K562 (cell line): ENCODE measurements at regions not wholly inside any gene's neighbourhood (a gene's known extent, or its start where the extent isn't known, plus 50 kb on each side); places are given as distances from the start of the nearest gene placed in this dataset.

Experiments used
- ATAC-seq: fragments of 200-7000 bp; cut with Tn5 transposase; 3 replicates; pipeline ENCODE4 v1.9.1; 2020; ENCODE audit warnings: moderate library complexity
- BruUV-seq: library from RNA; stranded (reverse); fragments of 400-500 nt; replicated peaks from 2 replicates; lab custom pipeline; 2021; lab: Mats Ljungman, UMichigan
- CTCF ChIA-PET: fragments of 300-600 bp; formaldehyde crosslinking; extraction: SDS; loops from one replicate; lab custom pipeline; 2021; ENCODE audit warnings: low intra/inter-chr PET ratio; lab: Yijun Ruan, JAX
- POLR2A ChIA-PET: fragments of 300-600, 350-650 bp; sonication (Branson Sonifier 250); formaldehyde crosslinking; extraction: SDS; loops from one replicate; lab custom pipeline; 2021; ENCODE audit warnings: antibody characterized with exemption, inconsistent platforms; lab: Yijun Ruan, JAX
- DNase-seq, 4 experiments: peaks; one replicate each; pipeline versions ENCODE4 v3.0.0 to v3.0.0-alpha.2; 2011 to 2018; ENCODE audit warnings: low spot score in 3 of 4, mixed read lengths in 3 of 4; ENCODE audit errors: extremely low read depth in 1 of 4
- FAIRE-seq: peaks from 2 replicates; lab custom pipeline; 2011; peaks lifted over from hg19 to GRCh38; lab: Jason Lieb, UNC
- H2AFZ ChIP-seq: 2 replicates; pipeline ENCODE4 v1.6.0; 2011; ENCODE audit warnings: low read depth, low read length, control low read depth, inconsistent platforms
- H3K27ac ChIP-seq: fragments of 200-600 bp; 3 replicates; pipeline ENCODE4 v1.8.0; 2011; ENCODE audit warnings: low read depth, mild to moderate bottlenecking, control low read depth, inconsistent platforms, low read length, moderate library complexity, mixed read lengths; ENCODE audit errors: extremely low read depth
- H3K27me3 ChIP-seq, 2 experiments: fragments of 300-600 bp in 1 of 2; 2 replicates in 1 of 2; 3 replicates in 1 of 2; pipeline versions ENCODE4 v1.6.0 to v1.8.0; 2011; ENCODE audit warnings: inconsistent platforms in 2 of 2, low read length in 2 of 2, mild to moderate bottlenecking in 1 of 2, mixed read lengths in 1 of 2, moderate library complexity in 1 of 2; ENCODE audit not compliant: control insufficient read depth in 2 of 2, insufficient read depth in 2 of 2
- H3K36me3 ChIP-seq: fragments of 300-600 bp; 3 replicates; pipeline ENCODE4 v1.8.0; 2011; ENCODE audit warnings: mild to moderate bottlenecking, low read length, inconsistent platforms; ENCODE audit not compliant: control insufficient read depth, insufficient read depth
- H3K4me1 ChIP-seq, 2 experiments: fragments of 200-600 bp in 1 of 2; replicated peaks in 1 of 2; 2 replicates in 1 of 2; 3 replicates in 1 of 2; pipeline versions ENCODE4 v1.5.1 to v1.8.0; 2011; ENCODE audit warnings: inconsistent platforms in 2 of 2, low read length in 2 of 2, mild to moderate bottlenecking in 1 of 2, mixed read lengths in 1 of 2, moderate library complexity in 1 of 2; ENCODE audit not compliant: control insufficient read depth in 2 of 2, insufficient read depth in 2 of 2
- H3K4me2 ChIP-seq: 2 replicates; pipeline ENCODE4 v1.6.1; 2011; ENCODE audit warnings: low read length, control low read depth, inconsistent platforms, mixed read lengths; ENCODE audit not compliant: insufficient read depth
- H3K4me3 ChIP-seq: fragments of 200-600 bp; sonication (generic), shearing (Covaris generic); 2 replicates; pipeline ENCODE4 v1.5.1; 2016; ENCODE audit warnings: control low read depth, inconsistent platforms
- H3K79me2 ChIP-seq: fragments of 200-600 bp; 3 replicates; pipeline ENCODE4 v1.8.0; 2011; ENCODE audit warnings: low read length, inconsistent platforms; ENCODE audit not compliant: control insufficient read depth, insufficient read depth
- H3K9ac ChIP-seq, 2 experiments: 2 replicates each; pipeline versions ENCODE4 v1.6.0 to v1.6.1; 2011; ENCODE audit warnings: low read depth in 2 of 2, low read length in 2 of 2, control low read depth in 1 of 2, inconsistent platforms in 1 of 2, mild to moderate bottlenecking in 1 of 2, mixed read lengths in 1 of 2; ENCODE audit not compliant: insufficient read depth in 1 of 2
- H3K9me1 ChIP-seq: one replicate; pipeline ENCODE4 v1.6.0; 2011; ENCODE audit warnings: inconsistent platforms, mild to moderate bottlenecking, low read length, moderate library complexity; ENCODE audit not compliant: control insufficient read depth, insufficient read depth
- H3K9me3 ChIP-seq: replicated peaks from 2 replicates; pipeline ENCODE4 v1.5.1; 2011; ENCODE audit warnings: low read depth, low read length, inconsistent platforms; ENCODE audit not compliant: control insufficient read depth, insufficient read depth
- H4K20me1 ChIP-seq: replicated peaks from 2 replicates; pipeline ENCODE4 v1.6.1; 2011; ENCODE audit warnings: low read length, inconsistent platforms, mixed read lengths; ENCODE audit not compliant: control insufficient read depth, insufficient read depth
- ILK ChIP-seq: fragments of 450-650 bp; IDR thresholded peaks from 2 replicates; pipeline ENCODE4 v1.6.1; 2016; ENCODE audit warnings: missing genetic modification characterization, low read depth, mild to moderate bottlenecking, missing compliant biosample characterization, moderate library complexity, borderline replicate concordance
- MED1 ChIP-seq: sonication (generic); formaldehyde crosslinking; IDR thresholded peaks from 2 replicates; pipeline ENCODE4 v1.8.1; 2023; ENCODE audit warnings: missing genetic modification reagents, borderline replicate concordance
- PTTG1 ChIP-seq: fragments of 450-650 bp; IDR thresholded peaks from 2 replicates; pipeline ENCODE4 v1.6.1; 2016; ENCODE audit warnings: low read depth, mild to moderate bottlenecking, missing genetic modification characterization, missing compliant biosample characterization
- SAP30 ChIP-seq: fragments of 200-600 bp; sonication (generic); IDR thresholded peaks from 2 replicates; pipeline ENCODE4 v1.6.1; 2012; ENCODE audit warnings: borderline replicate concordance, low read depth, mild to moderate bottlenecking, moderate library complexity, low read length, control low read depth, inconsistent platforms; ENCODE audit not compliant: insufficient read depth, poor library complexity, severe bottlenecking
- TCF7 ChIP-seq: sonication (generic); IDR thresholded peaks from 2 replicates; pipeline ENCODE4 v1.6.1; 2016; ENCODE audit warnings: antibody characterized with exemption, borderline replicate concordance
- THRAP3 ChIP-seq: fragments of 450-650 bp; IDR thresholded peaks from 2 replicates; pipeline ENCODE4 v1.6.1; 2016; ENCODE audit warnings: mild to moderate bottlenecking, inconsistent platforms, borderline replicate concordance
- ZBTB1 ChIP-seq: sonication (generic); formaldehyde crosslinking; IDR thresholded peaks from 2 replicates; pipeline ENCODE4 v1.8.1; 2023; ENCODE audit warnings: missing genetic modification reagents, low read depth, mild to moderate bottlenecking, borderline replicate concordance
- ZFPM2 ChIP-seq: fragments of 250-450 bp; sonication (Bioruptor Pico); IDR thresholded peaks from 2 replicates; pipeline ENCODE4 v1.5.1; 2022; ENCODE audit warnings: mild to moderate bottlenecking
- ZNF408 ChIP-seq: fragments of 250-450 bp; sonication (Bioruptor Pico); IDR thresholded peaks from 2 replicates; pipeline ENCODE4 v1.4.0; 2020; ENCODE audit warnings: low read depth, mild to moderate bottlenecking, moderate library complexity
- ZNF444 ChIP-seq: fragments of 250-450 bp; sonication (Bioruptor Pico); IDR thresholded peaks from 2 replicates; pipeline ENCODE4 v1.4.0; 2020; ENCODE audit warnings: mild to moderate bottlenecking, moderate library complexity
- ZNF707 ChIP-seq: fragments of 250-450 bp; sonication (Bioruptor Pico); conservative IDR thresholded peaks from 2 replicates; pipeline ENCODE4 v1.8.0; 2022; ENCODE audit warnings: inconsistent platforms, mild to moderate bottlenecking, moderate library complexity
- WGBS: fragments of 100-300 bp; shearing (Covaris generic); methylation state at CpG from one replicate; pipeline ENCODE4 v1.1.6; 2016; ENCODE audit warnings: low coverage, mixed read lengths; ENCODE audit not compliant: insufficient coverage; ENCODE audit errors: missing lambda C conversion rate; 5-methylcytosine and 5-hydroxymethylcytosine counted together
- in situ Hi-C: fragments of 300-500 bp; cut with MboI; formaldehyde crosslinking; loops from 4 replicates; pipeline ENCODE4 v1.15.0; 2018; ENCODE audit warnings: inconsistent platforms, mixed read lengths
- intact Hi-C: fragments of 100-400 bp; cut with micrococcal nuclease; formaldehyde crosslinking; loops from 2 replicates; pipeline ENCODE4 v1.14.2; 2022
- TF ChIP-seq, protein P1 (sequence below): fragments of 250-450 bp; sonication (Bioruptor Pico); IDR thresholded peaks from 2 replicates; pipeline ENCODE4 v1.8.0; 2021; ENCODE audit warnings: borderline replicate concordance, mild to moderate bottlenecking, moderate library complexity; ENCODE audit not compliant: poor library complexity, severe bottlenecking
- TF ChIP-seq, protein P2 (sequence below): fragments of 250-450 bp; sonication (Bioruptor Pico); IDR thresholded peaks from 2 replicates; pipeline ENCODE4 v1.8.0; 2022; ENCODE audit warnings: moderate library complexity, mild to moderate bottlenecking, inconsistent platforms

DNA sequence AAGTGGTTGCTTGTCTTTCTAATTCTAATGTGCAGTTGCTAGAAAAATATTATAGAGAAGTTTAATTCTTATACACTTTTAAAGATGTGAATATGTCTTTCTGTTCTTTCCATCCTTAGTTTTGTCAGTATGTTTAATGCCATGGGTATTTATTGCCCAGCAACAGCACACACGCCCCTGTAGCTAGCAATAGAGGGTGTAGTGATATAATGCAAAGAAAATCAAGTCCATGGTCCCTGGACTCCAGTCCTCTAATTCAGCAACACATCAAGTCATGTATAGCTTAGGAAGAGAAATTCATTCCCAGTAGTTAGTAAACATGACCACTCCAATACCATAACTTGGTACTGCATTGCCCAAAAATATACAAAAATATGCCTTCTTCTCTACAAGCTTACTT lies 292.4 kb upstream of the NR2F2 start:
- Histone ChIP-seq H3K9me1 (no peaks in the 10 kb centered on the region), H4K20me1 (no peaks in the 10 kb centered on the region), H3K9ac (no peak overlapping the region), H3K4me2 (no peak overlapping the region), H3K27me3 (no peaks in the 10 kb centered on the region), H3K4me3 (no peak overlapping the region), H3K79me2 (no peaks in the 10 kb centered on the region), H2AFZ (peak overlapping the region; percentile 67; the same call in 1 of the 2 replicates), H3K4me1 (peaks cover 3 to 19% of the 10 kb centered on the region in 2 experiments; a peak in 3 of 5 replicates), H3K27ac (no peak overlapping the region), H3K9me3 (no peaks in the 10 kb centered on the region), H3K36me3 (no peaks in the 10 kb centered on the region)
- CTCF ChIA-PET, result no interaction called here
- intact Hi-C loops, result no loop called here
- ATAC-seq (no peak), FAIRE-seq (no peak), DNase-seq (no peak)
- TF ChIP-seq PTTG1 (tag) (no peak), ZFPM2 (CRISPR knock-in tag) (no peak), TCF7 (no peak), MED1 (CRISPR knock-in tag) (no peak), ZNF408 (CRISPR knock-in tag) (no peak), THRAP3 (no peak), ILK (tag) (no peak), ZBTB1 (CRISPR knock-in tag) (no peak), ZNF707 (CRISPR knock-in tag) (no peak), ZNF444 (CRISPR knock-in tag) (no peak), SAP30 (no peak)
- TF ChIP-seq, protein P1, sequence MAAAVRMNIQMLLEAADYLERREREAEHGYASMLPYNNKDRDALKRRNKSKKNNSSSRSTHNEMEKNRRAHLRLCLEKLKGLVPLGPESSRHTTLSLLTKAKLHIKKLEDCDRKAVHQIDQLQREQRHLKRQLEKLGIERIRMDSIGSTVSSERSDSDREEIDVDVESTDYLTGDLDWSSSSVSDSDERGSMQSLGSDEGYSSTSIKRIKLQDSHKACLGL (CRISPR knock-in tag), result no peak
- TF ChIP-seq, protein P2, sequence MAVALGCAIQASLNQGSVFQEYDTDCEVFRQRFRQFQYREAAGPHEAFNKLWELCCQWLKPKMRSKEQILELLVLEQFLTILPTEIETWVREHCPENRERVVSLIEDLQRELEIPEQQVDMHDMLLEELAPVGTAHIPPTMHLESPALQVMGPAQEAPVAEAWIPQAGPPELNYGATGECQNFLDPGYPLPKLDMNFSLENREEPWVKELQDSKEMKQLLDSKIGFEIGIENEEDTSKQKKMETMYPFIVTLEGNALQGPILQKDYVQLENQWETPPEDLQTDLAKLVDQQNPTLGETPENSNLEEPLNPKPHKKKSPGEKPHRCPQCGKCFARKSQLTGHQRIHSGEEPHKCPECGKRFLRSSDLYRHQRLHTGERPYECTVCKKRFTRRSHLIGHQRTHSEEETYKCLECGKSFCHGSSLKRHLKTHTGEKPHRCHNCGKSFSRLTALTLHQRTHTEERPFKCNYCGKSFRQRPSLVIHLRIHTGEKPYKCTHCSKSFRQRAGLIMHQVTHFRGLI (CRISPR knock-in tag), result no peak
- POLR2A ChIA-PET, result interaction anchor here (0.9 to 1.1 kb wide), 3 partner anchors 8 to 10 kb away, joined by 3 to 4 read pairs (median 3); no protein-coding TSS in a partner anchor
- BruUV-seq, result no TSS peak
- in situ Hi-C loops, result no loop called here
- WGBS, result 80% methylated on average over 1 of the region's 1 CpG
